KMS-11 (cell line): ENCODE measurements at regions not wholly inside any gene's neighbourhood (a gene's known extent, or its start where the extent isn't known, plus 50 kb on each side); places are given as distances from the start of the nearest gene placed in this dataset.

Experiments used
- H2AFZ ChIP-seq: fragments of 200-600 bp; sonication (generic); 2 replicates; pipeline ENCODE4 v1.6.1; 2016; ENCODE audit warnings: antibody characterized with exemption, mixed run types, low read depth
- H3K27ac ChIP-seq: fragments of 200-600 bp; sonication (generic); 2 replicates; pipeline ENCODE4 v1.6.1; 2016; ENCODE audit warnings: mild to moderate bottlenecking, mixed run types
- H3K27me3 ChIP-seq: fragments of 200-600 bp; sonication (generic); 2 replicates; pipeline ENCODE4 v1.6.1; 2017; ENCODE audit warnings: mild to moderate bottlenecking, low read depth, mixed run types, moderate library complexity; ENCODE audit not compliant: insufficient read depth
- H3K36me3 ChIP-seq: fragments of 200-600 bp; sonication (generic); 2 replicates; pipeline ENCODE4 v1.6.1; 2017; ENCODE audit warnings: mild to moderate bottlenecking, mixed run types; ENCODE audit not compliant: insufficient read depth
- H3K4me1 ChIP-seq: fragments of 200-600 bp; sonication (generic); 2 replicates; pipeline ENCODE4 v1.6.1; 2016; ENCODE audit warnings: mild to moderate bottlenecking, low read depth, mixed run types; ENCODE audit not compliant: poor library complexity, severe bottlenecking
- H3K4me2 ChIP-seq: fragments of 200-600 bp; sonication (generic); 2 replicates; pipeline ENCODE4 v1.7.0; 2016; ENCODE audit warnings: mild to moderate bottlenecking, mixed run types
- H3K4me3 ChIP-seq: fragments of 200-600 bp; sonication (generic); IDR thresholded peaks from 2 replicates; pipeline ENCODE4 v1.6.1; 2017; ENCODE audit warnings: low read depth, low read length, mixed read lengths; ENCODE audit not compliant: insufficient read depth
- H3K79me2 ChIP-seq: fragments of 200-600 bp; sonication (generic); 2 replicates; pipeline ENCODE4 v1.6.1; 2016; ENCODE audit warnings: low read depth, mixed run types; ENCODE audit not compliant: insufficient read depth
- H3K9ac ChIP-seq: fragments of 200-600 bp; sonication (generic); 2 replicates; pipeline ENCODE4 v1.6.1; 2016; ENCODE audit warnings: mild to moderate bottlenecking, mixed run types
- H4K20me1 ChIP-seq: fragments of 200-600 bp; sonication (generic); 2 replicates; pipeline ENCODE4 v1.6.1; 2016; ENCODE audit warnings: mild to moderate bottlenecking, mixed run types; ENCODE audit not compliant: insufficient read depth
- TF ChIP-seq, protein P1 (sequence below): fragments of 200-600 bp; sonication (generic); conservative IDR thresholded peaks from 2 replicates; pipeline ENCODE4 v1.6.1; 2017; ENCODE audit warnings: low read depth, mild to moderate bottlenecking, antibody characterized with exemption, low read length, moderate library complexity, mixed read lengths

GRCh38 chr11:37364246-37364839, 766.3 kb upstream of the RAG2 start:
- Histone ChIP-seq H4K20me1 (no peaks in the 10 kb centered on the region), H3K27ac (no peak overlapping the region), H3K27me3 (no peaks in the 10 kb centered on the region), H3K4me2 (no peak overlapping the region), H3K4me3 (no peak overlapping the region), H2AFZ (no peak overlapping the region), H3K4me1 (no peaks in the 10 kb centered on the region), H3K9ac (no peak overlapping the region), H3K36me3 (no peaks in the 10 kb centered on the region), H3K79me2 (no peaks in the 10 kb centered on the region)
- TF ChIP-seq, protein P1, sequence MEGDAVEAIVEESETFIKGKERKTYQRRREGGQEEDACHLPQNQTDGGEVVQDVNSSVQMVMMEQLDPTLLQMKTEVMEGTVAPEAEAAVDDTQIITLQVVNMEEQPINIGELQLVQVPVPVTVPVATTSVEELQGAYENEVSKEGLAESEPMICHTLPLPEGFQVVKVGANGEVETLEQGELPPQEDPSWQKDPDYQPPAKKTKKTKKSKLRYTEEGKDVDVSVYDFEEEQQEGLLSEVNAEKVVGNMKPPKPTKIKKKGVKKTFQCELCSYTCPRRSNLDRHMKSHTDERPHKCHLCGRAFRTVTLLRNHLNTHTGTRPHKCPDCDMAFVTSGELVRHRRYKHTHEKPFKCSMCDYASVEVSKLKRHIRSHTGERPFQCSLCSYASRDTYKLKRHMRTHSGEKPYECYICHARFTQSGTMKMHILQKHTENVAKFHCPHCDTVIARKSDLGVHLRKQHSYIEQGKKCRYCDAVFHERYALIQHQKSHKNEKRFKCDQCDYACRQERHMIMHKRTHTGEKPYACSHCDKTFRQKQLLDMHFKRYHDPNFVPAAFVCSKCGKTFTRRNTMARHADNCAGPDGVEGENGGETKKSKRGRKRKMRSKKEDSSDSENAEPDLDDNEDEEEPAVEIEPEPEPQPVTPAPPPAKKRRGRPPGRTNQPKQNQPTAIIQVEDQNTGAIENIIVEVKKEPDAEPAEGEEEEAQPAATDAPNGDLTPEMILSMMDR = no peak

DNA sequence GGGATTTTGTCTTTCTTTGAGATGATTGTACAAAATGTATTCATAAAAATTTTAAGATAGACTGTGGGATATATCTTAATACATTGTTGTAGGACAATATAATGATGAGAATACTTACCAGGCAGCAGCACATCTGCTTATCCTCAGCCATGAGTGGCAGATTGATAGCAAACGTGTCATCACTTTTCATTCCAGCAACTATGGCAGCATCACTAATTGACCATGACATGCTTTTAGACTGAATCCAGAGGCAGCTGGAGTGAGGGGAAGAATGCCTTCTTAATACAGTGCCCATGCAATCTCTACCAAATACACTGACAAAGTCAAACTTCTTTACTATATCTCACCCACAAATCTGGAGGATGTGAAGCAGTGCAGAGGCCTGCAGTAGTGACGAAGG, 755.2 kb upstream of the RAG2 start:
- Histone ChIP-seq H2AFZ (no peak overlapping the region), H4K20me1 (no peaks in the 10 kb centered on the region), H3K79me2 (no peaks in the 10 kb centered on the region), H3K4me1 (no peaks in the 10 kb centered on the region), H3K9ac (no peak overlapping the region), H3K4me2 (no peak overlapping the region), H3K36me3 (no peaks in the 10 kb centered on the region), H3K27ac (no peak overlapping the region), H3K27me3 (no peaks in the 10 kb centered on the region), H3K4me3 (no peak overlapping the region)
- TF ChIP-seq, protein P1 = no peak

DNA sequence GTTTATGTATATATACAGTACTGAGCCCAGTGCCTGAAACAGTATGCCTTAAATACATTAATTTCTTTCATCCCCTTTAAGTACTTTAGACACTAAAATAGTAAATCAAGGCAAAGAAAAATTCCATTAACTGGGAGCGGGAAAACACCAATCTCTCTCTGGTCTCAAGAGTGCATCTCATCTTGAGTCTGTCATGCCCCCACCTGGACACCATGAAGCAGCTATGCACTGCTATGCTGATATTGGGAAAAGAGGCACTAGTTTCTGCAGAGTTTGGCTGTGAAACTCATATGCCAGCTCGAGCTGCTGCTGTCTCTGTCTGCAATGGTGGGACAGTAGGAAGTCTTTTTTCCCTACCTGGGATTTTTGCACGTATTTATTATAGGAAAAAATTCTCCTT, 754.4 kb upstream of the RAG2 start:
- no peak overlapping the region for H3K27ac ChIP-seq
- H3K9ac ChIP-seq = no peak overlapping the region
- H3K27me3 ChIP-seq = no peaks in the 10 kb centered on the region
- H3K4me3 ChIP-seq = no peak overlapping the region
- H3K79me2 ChIP-seq = no peaks in the 10 kb centered on the region
- no peak overlapping the region for H3K4me2 ChIP-seq
- H4K20me1 ChIP-seq = no peaks in the 10 kb centered on the region
- H3K36me3 ChIP-seq = no peaks in the 10 kb centered on the region
- no peaks in the 10 kb centered on the region for H3K4me1 ChIP-seq
- no peak overlapping the region for H2AFZ ChIP-seq
- TF ChIP-seq, protein P1 = no peak

GRCh38 chr11:37343290-37343689, 745.3 kb upstream of the RAG2 start:
- Histone ChIP-seq H3K9ac (no peak overlapping the region), H3K27ac (no peak overlapping the region), H3K27me3 (no peaks in the 10 kb centered on the region), H3K36me3 (no peaks in the 10 kb centered on the region), H3K4me3 (no peak overlapping the region), H3K4me1 (no peaks in the 10 kb centered on the region), H2AFZ (no peak overlapping the region), H3K79me2 (no peaks in the 10 kb centered on the region), H4K20me1 (no peaks in the 10 kb centered on the region), H3K4me2 (no peak overlapping the region)
- TF ChIP-seq, protein P1 = no peak

DNA sequence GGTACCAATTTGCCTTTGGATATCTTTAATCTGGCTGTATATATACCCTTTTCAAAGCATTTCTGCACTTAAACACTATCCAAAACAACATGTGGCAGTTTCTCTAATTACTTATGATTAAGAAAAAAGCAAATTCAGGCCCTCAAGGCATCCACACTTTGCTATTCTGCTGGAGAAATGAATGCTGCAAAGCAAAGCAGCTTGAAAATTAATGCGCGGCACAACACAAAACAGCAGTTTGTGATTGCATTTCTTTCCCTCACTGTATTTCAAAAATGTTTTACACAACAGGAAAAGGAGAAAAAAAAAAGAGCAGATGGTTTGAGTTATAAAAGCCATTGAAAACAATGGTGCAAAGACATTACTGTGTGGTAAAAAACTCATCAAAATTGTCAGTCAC, 738.4 kb upstream of the RAG2 start:
- TF ChIP-seq, protein P1 = no peak
- Histone ChIP-seq H3K4me3 (no peak overlapping the region), H3K27ac (no peak overlapping the region), H3K4me2 (no peak overlapping the region), H3K36me3 (no peaks in the 10 kb centered on the region), H3K4me1 (peaks cover 12% of the 10 kb centered on the region), H3K9ac (no peak overlapping the region), H3K79me2 (no peaks in the 10 kb centered on the region), H4K20me1 (no peaks in the 10 kb centered on the region), H2AFZ (no peak overlapping the region), H3K27me3 (no peaks in the 10 kb centered on the region)
